Panc1 (cell line): ENCODE measurements at regions not wholly inside any gene's neighbourhood (a gene's known extent, or its start where the extent isn't known, plus 50 kb on each side); places are given as distances from the start of the nearest gene placed in this dataset.

ENCODE experiments used
- CTCF ChIP-seq: fragments of 450-650 bp; IDR thresholded peaks from 2 replicates; pipeline ENCODE4 v1.5.1; 2017; ENCODE audit warnings: mild to moderate bottlenecking
- POLR2AphosphoS5 ChIP-seq: IDR thresholded peaks from 2 replicates; pipeline ENCODE4 v1.6.1; 2012; ENCODE audit warnings: mild to moderate bottlenecking, low read depth, low read length, moderate library complexity
- REST ChIP-seq, 2 experiments: IDR thresholded peaks; 2 replicates each; pipeline ENCODE4 v1.6.1; 2011 to 2012; ENCODE audit warnings: low read depth in 2 of 2, control low read depth in 1 of 2, low read length in 1 of 2, mild to moderate bottlenecking in 1 of 2, moderate library complexity in 1 of 2; ENCODE audit not compliant: insufficient read depth in 1 of 2

- TF ChIP-seq POLR2AphosphoS5 (no peak), CTCF (no peak), REST (IDR thresholded peaks at IDR 0.05; ENCODE audit: insufficient read depth in 1 of 2, low read depth in 2 of 2, low read length in 1 of 2) (no peak)
These were observed 239.1 kb downstream of the HLX start for GRCh38 chr1:221118176-221118937.
